ENCODE measurements at regions not wholly inside any gene's neighbourhood (a gene's known extent, or its start where the extent isn't known, plus 50 kb on each side); places are given as distances from the start of the nearest gene placed in this dataset.

DNA sequence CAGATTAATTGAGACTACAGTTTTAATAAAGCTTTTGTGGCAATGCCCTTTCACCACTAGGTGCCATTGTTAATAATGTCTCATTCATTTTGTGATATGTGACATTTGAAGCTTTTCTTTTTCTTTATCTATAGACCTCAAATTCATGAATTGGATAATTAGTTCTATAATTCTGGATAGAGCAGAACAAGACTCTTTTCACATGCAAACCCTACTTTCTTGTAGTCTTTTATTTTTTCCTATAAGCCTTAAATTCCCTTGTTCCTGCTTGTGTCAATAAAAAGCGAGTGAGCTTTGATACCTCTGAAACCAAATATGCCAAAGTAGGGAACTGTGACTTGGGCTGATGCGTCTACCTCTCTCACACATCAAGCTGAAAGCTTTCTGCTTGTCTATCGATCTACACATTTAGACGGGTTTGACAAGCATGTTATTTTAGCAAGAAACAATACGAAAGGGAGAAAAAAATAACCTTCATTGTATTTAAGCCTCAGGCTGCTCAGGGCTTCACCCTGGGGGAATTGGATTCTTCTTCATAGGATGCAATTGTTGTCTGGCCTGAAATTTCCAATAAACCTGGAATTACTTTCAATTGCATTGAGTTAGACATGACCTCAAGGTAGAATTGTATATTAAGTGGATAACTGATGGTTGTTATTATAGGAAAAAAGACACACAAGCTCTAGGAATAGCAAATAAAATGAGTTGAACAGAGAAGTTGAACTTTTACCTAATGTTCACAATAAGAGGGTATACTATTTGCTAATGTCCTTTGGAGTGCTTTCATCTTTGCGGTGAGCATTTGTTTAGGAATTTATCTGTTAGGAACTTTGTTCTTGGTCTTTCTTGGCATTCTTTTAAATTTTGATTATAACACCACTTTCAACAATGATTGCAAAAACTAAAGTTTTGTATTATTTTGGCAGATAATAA, 1150.2 kb upstream of the PCDH9 start:
- no peak overlapping the region for H3K27ac Mint-ChIP-seq
- DNase-seq (no peak), ATAC-seq (no peak)
- no peaks in the 10 kb centered on the region for H3K27me3 Mint-ChIP-seq (ENCODE audit: low read depth)
- no peak overlapping the region for H3K4me3 Mint-ChIP-seq
- POLR2A ChIA-PET: no interaction called here
- H3K4me1 Mint-ChIP-seq (ENCODE audit: low read depth): no peaks in the 10 kb centered on the region
- no peaks in the 10 kb centered on the region for H3K36me3 Mint-ChIP-seq (ENCODE audit: low read depth)
- H3K9me3 Mint-ChIP-seq (ENCODE audit: insufficient read depth): peaks cover 19% of the 10 kb centered on the region
- CTCF ChIA-PET: no interaction called here

DNA sequence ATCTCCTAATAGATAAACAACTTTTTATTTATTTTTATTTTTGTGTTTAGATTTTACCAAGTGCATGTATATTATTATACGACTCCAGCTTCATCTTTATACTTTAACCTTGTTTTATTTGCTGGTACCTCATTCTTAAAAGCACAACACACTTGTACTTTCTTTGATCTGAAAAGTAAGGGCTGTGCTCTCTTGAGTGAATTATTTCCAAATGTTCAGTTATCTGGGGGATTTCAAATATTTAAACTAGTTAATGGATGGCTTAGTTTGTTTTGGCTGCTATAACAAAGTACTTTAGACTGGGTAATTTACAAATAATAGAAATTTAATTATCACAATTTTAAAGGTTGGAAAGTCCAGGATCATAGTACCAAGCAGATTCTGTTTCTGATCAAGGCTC, 1148.2 kb upstream of the PCDH9 start:
- Mint-ChIP-seq H3K27me3 (ENCODE audit: low read depth) (no peaks in the 10 kb centered on the region), H3K36me3 (ENCODE audit: low read depth) (no peaks in the 10 kb centered on the region), H3K27ac (no peak overlapping the region), H3K4me1 (ENCODE audit: low read depth) (no peaks in the 10 kb centered on the region), H3K4me3 (no peak overlapping the region), H3K9me3 (ENCODE audit: insufficient read depth) (peaks cover 19% of the 10 kb centered on the region)
- ATAC-seq (no peak), DNase-seq (no peak)
- POLR2A ChIA-PET: no interaction called here
- CTCF ChIA-PET: no interaction called here

DNA sequence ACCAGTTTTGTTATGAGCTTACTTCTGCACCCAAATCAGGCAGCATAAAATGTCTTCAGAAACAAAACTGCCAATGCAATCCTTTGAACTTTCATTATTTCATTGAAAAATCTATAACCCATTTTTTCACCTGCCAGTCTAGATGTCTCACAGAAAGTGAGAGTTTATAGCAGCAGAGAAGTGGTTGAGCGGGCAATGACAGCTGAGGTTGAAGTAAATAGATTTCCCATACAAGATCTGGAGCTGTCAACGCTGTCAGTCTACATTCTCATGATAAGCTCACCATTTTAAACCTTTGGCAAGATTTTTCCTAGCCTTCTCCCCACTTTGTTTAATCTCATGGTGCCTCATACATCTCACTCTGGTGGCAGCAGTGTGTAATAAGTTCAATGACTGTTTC, 1144.9 kb upstream of the PCDH9 start:
- ATAC-seq: no peak
- Mint-ChIP-seq H3K27ac (no peak overlapping the region), H3K9me3 (ENCODE audit: insufficient read depth) (peaks cover 22% of the 10 kb centered on the region), H3K4me1 (ENCODE audit: low read depth) (no peaks in the 10 kb centered on the region), H3K4me3 (no peak overlapping the region), H3K36me3 (ENCODE audit: low read depth) (no peaks in the 10 kb centered on the region), H3K27me3 (ENCODE audit: low read depth) (no peaks in the 10 kb centered on the region)
- CTCF ChIA-PET: no interaction called here
- no peak for DNase-seq
- POLR2A ChIA-PET: no interaction called here

DNA sequence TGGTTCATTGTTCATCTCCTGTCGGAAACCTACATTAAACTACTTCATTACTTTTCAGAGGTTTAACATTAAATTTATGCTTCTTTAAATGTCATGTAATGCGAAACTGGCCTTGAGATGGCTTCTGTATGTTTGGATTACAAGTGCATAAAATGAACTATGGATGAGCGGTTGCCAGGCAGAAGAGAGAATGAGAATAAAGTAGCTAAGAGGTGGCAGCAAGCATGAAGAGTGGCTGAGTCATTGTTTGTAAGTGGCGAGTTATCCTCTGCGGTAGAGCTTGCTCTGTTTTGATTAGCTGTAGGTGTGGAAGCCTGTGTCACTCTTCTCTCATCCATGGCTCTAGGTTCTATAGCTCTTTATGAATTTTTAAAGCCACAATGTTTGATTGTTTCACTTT, 1139.6 kb upstream of the PCDH9 start:
- ChIA-PET POLR2A (no interaction called here), CTCF (no interaction called here)
- Mint-ChIP-seq H3K4me3 (no peak overlapping the region), H3K27ac (no peak overlapping the region), H3K4me1 (ENCODE audit: low read depth) (no peaks in the 10 kb centered on the region), H3K9me3 (ENCODE audit: insufficient read depth) (peaks cover 19% of the 10 kb centered on the region), H3K27me3 (ENCODE audit: low read depth) (no peaks in the 10 kb centered on the region), H3K36me3 (ENCODE audit: low read depth) (no peaks in the 10 kb centered on the region)
- ATAC-seq (no peak), DNase-seq (no peak)

DNA sequence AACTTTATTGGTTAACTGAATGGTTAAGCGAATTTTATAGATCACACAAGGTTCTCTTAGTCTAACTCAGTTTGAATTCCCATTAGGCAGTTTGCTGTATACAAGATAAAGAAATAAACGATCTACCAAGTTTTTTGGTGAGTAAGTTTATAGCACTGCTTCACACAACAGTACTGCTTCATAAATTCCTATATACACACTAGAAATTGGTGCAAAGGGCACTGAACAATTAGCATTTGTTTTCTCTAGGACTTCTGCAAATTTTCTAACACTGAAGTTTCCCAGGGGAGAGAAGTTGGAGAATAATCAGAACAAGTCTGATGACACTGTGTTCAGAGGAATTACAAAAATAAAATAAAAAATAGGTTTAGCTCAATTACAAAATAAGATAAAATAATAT, 1138.8 kb upstream of the PCDH9 start:
- no peak overlapping the region for H3K27ac Mint-ChIP-seq
- no peaks in the 10 kb centered on the region for H3K36me3 Mint-ChIP-seq (ENCODE audit: low read depth)
- H3K27me3 Mint-ChIP-seq (ENCODE audit: low read depth): no peaks in the 10 kb centered on the region
- no peak overlapping the region for H3K4me3 Mint-ChIP-seq
- no peaks in the 10 kb centered on the region for H3K4me1 Mint-ChIP-seq (ENCODE audit: low read depth)
- ATAC-seq (no peak), DNase-seq (no peak)
- ChIA-PET CTCF (no interaction called here), POLR2A (no interaction called here)
- peaks cover 27% of the 10 kb centered on the region for H3K9me3 Mint-ChIP-seq (ENCODE audit: insufficient read depth)

GRCh38 chr13:68359105-68359504, 1129.0 kb upstream of the PCDH9 start:
- DNase-seq (no peak), ATAC-seq (no peak)
- ChIA-PET CTCF (no interaction called here), POLR2A (no interaction called here)
- no peaks in the 10 kb centered on the region for H3K4me1 Mint-ChIP-seq (ENCODE audit: low read depth)
- no peak overlapping the region for H3K27ac Mint-ChIP-seq
- H3K4me3 Mint-ChIP-seq: no peak overlapping the region
- H3K9me3 Mint-ChIP-seq (ENCODE audit: insufficient read depth): peaks cover 7% of the 10 kb centered on the region
- no peaks in the 10 kb centered on the region for H3K36me3 Mint-ChIP-seq (ENCODE audit: low read depth)
- no peaks in the 10 kb centered on the region for H3K27me3 Mint-ChIP-seq (ENCODE audit: low read depth)

- CTCF ChIA-PET: no interaction called here
- no peak overlapping the region for H3K4me3 Mint-ChIP-seq
- DNase-seq: no peak
- H3K27ac Mint-ChIP-seq: no peak overlapping the region
- no peak for ATAC-seq
- H3K9me3 Mint-ChIP-seq (ENCODE audit: insufficient read depth): peaks cover 4% of the 10 kb centered on the region
- POLR2A ChIA-PET: no interaction called here
- no peaks in the 10 kb centered on the region for H3K36me3 Mint-ChIP-seq (ENCODE audit: low read depth)
- no peaks in the 10 kb centered on the region for H3K27me3 Mint-ChIP-seq (ENCODE audit: low read depth)
- no peaks in the 10 kb centered on the region for H3K4me1 Mint-ChIP-seq (ENCODE audit: low read depth)
These were observed 1128.2 kb upstream of the PCDH9 start for GRCh38 chr13:68358294-68358705.

DNA sequence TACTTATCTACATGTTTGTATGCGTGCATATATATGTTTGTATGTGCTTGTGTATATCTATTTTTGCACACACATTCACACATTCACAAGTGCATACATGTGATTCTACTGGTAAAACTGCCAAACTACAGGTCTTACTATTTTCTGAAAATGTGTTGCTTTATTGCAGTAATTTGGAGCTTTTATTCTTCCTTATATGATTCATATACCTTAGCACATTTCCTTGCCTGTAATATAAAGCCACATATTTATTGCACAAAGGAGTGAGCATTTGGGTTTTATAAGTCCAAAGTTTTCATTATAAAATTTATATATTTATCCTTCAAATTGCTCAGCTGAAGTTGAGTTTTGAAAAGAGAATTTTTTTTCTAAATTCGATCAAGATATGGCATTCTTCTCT, 1120.4 kb upstream of the PCDH9 start:
- Mint-ChIP-seq H3K27ac (no peak overlapping the region), H3K27me3 (ENCODE audit: low read depth) (no peaks in the 10 kb centered on the region), H3K4me3 (no peak overlapping the region), H3K36me3 (ENCODE audit: low read depth) (no peaks in the 10 kb centered on the region), H3K9me3 (ENCODE audit: insufficient read depth) (peaks cover 18% of the 10 kb centered on the region), H3K4me1 (ENCODE audit: low read depth) (no peaks in the 10 kb centered on the region)
- POLR2A ChIA-PET: no interaction called here
- DNase-seq (no peak), ATAC-seq (no peak)
- CTCF ChIA-PET: no interaction called here

GRCh38 chr13:68347220-68347619, 1117.1 kb upstream of the PCDH9 start:
- Mint-ChIP-seq H3K4me3 (no peak overlapping the region), H3K27me3 (ENCODE audit: low read depth) (no peaks in the 10 kb centered on the region), H3K9me3 (ENCODE audit: insufficient read depth) (peaks cover 33% of the 10 kb centered on the region), H3K27ac (no peak overlapping the region), H3K36me3 (ENCODE audit: low read depth) (no peaks in the 10 kb centered on the region), H3K4me1 (ENCODE audit: low read depth) (no peaks in the 10 kb centered on the region)
- ATAC-seq (no peak), DNase-seq (no peak)
- CTCF ChIA-PET: no interaction called here
- POLR2A ChIA-PET: no interaction called here

DNA sequence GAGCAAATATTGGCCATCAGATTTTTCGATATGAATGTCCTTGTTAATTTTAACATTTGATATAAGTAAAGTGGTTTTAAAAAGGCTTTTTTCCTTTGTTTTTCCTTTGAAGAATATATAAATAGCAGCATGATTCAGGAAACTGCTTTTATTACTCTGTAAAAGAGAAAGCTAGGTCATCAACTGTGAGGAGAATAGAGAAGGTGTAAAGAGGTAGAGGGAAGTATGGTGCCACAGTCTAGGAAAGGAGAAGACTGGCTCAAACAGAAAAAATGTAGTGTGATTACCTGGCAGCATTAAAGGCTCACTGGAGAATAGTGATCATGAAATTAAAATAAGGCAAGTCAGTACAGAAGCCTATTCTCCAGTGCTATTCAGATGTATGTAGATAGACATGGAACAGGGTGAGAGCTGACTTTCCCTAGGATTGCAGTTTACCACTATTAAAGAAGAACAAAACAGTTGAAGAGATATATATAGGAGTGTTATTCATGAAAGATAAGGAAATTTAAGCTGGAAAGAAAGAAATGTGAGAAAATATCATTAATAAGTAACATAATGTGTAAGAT, 1115.9 kb upstream of the PCDH9 start:
- no peak overlapping the region for H3K4me3 Mint-ChIP-seq
- H3K4me1 Mint-ChIP-seq (ENCODE audit: low read depth): no peaks in the 10 kb centered on the region
- H3K27ac Mint-ChIP-seq: no peak overlapping the region
- no peaks in the 10 kb centered on the region for H3K36me3 Mint-ChIP-seq (ENCODE audit: low read depth)
- ATAC-seq: no peak
- POLR2A ChIA-PET: no interaction called here
- no peak for DNase-seq
- peaks cover 28% of the 10 kb centered on the region for H3K9me3 Mint-ChIP-seq (ENCODE audit: insufficient read depth)
- no peaks in the 10 kb centered on the region for H3K27me3 Mint-ChIP-seq (ENCODE audit: low read depth)
- CTCF ChIA-PET: no interaction called here

- Mint-ChIP-seq H3K36me3 (ENCODE audit: low read depth) (no peaks in the 10 kb centered on the region), H3K9me3 (ENCODE audit: insufficient read depth) (peaks cover 50% of the 10 kb centered on the region), H3K4me3 (no peak overlapping the region), H3K4me1 (ENCODE audit: low read depth) (no peaks in the 10 kb centered on the region), H3K27ac (no peak overlapping the region), H3K27me3 (ENCODE audit: low read depth) (no peaks in the 10 kb centered on the region)
- no peak for ATAC-seq
- no peak for DNase-seq
- ChIA-PET CTCF (no interaction called here), POLR2A (no interaction called here)
These were observed 1093.0 kb upstream of the PCDH9 start for GRCh38 chr13:68323124-68323523.

DNA sequence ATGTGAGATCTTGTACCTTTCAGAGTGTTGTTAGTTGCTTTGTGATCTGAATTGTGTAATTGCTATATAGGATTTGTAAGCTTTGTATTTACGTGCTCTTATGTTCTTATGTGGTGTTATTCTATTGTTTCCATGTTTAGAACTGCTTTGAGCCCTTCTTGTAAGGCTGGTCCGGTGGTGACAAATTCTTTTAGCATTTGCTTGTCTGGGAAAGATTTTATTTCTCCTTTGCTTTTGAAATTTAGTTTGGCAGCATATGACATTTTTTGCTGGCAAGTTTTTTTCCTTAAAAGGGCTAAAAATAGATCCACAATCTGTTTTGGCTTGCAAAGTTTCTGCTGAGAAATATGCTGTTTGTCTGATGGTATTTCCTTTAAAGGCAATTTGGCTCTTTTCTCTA, 1089.2 kb upstream of the PCDH9 start:
- ChIA-PET CTCF (no interaction called here), POLR2A (no interaction called here)
- Mint-ChIP-seq H3K27me3 (ENCODE audit: low read depth) (no peaks in the 10 kb centered on the region), H3K4me1 (ENCODE audit: low read depth) (no peaks in the 10 kb centered on the region), H3K27ac (no peak overlapping the region), H3K4me3 (no peak overlapping the region), H3K9me3 (ENCODE audit: insufficient read depth) (peaks cover 47% of the 10 kb centered on the region), H3K36me3 (ENCODE audit: low read depth) (no peaks in the 10 kb centered on the region)
- ATAC-seq (no peak), DNase-seq (no peak)
